GM23338 (cell line): ENCODE measurements at regions not wholly inside any gene's neighbourhood (a gene's known extent, or its start where the extent isn't known, plus 50 kb on each side); places are given as distances from the start of the nearest gene placed in this dataset.

Experiments
- ATAC-seq: fragments of 200-7000 bp; cut with Tn5 transposase; 3 replicates; pipeline ENCODE4 v1.9.1; 2020
- DNase-seq: peaks from one replicate; pipeline ENCODE4 v3.0.0-alpha.2; 2015; ENCODE audit warnings: low spot score
- H2AFZ ChIP-seq: fragments of 200-600 bp; sonication (generic); 2 replicates; pipeline ENCODE4 v1.8.0; 2016; ENCODE audit warnings: antibody characterized with exemption, mild to moderate bottlenecking, moderate library complexity
- H3F3A ChIP-seq: fragments of 200-600 bp; sonication (generic); replicated peaks from 2 replicates; pipeline ENCODE4 v1.8.0; 2017; ENCODE audit warnings: antibody characterized with exemption, mixed run types, low read depth
- H3K27ac ChIP-seq: fragments of 200-600 bp; sonication (generic); 2 replicates; pipeline ENCODE4 v1.6.1; 2016; ENCODE audit warnings: low read depth
- H3K27me3 ChIP-seq: fragments of 200-600 bp; sonication (generic); 2 replicates; pipeline ENCODE4 v1.8.0; 2016; ENCODE audit warnings: mild to moderate bottlenecking, mixed run types, moderate library complexity; ENCODE audit not compliant: insufficient read depth
- H3K36me3 ChIP-seq: fragments of 200-600 bp; sonication (generic); 2 replicates; pipeline ENCODE4 v1.8.0; 2016; ENCODE audit warnings: mild to moderate bottlenecking; ENCODE audit not compliant: insufficient read depth
- H3K4me1 ChIP-seq: fragments of 200-600 bp; sonication (generic); 2 replicates; pipeline ENCODE4 v1.8.0; 2016; ENCODE audit warnings: mild to moderate bottlenecking, moderate library complexity; ENCODE audit not compliant: insufficient read depth
- H3K4me2 ChIP-seq: fragments of 200-600 bp; sonication (generic); 2 replicates; pipeline ENCODE4 v1.7.1; 2017; ENCODE audit warnings: mixed run types
- H3K4me3 ChIP-seq: fragments of 200-600 bp; sonication (generic); 2 replicates; pipeline ENCODE4 v1.6.1; 2016; ENCODE audit warnings: mixed run types
- H3K79me2 ChIP-seq: fragments of 200-600 bp; sonication (generic); replicated peaks from 2 replicates; pipeline ENCODE4 v1.8.0; 2017; ENCODE audit warnings: mild to moderate bottlenecking; ENCODE audit not compliant: insufficient read depth
- H3K9me2 ChIP-seq: fragments of 200-600 bp; sonication (generic); 2 replicates; pipeline ENCODE4 v1.8.0; 2017; ENCODE audit not compliant: insufficient read depth
- H4K20me1 ChIP-seq: fragments of 200-600 bp; sonication (generic); replicated peaks from 2 replicates; pipeline ENCODE4 v1.8.0; 2017; ENCODE audit warnings: mild to moderate bottlenecking; ENCODE audit not compliant: insufficient read depth
- H3K27ac Mint-ChIP-seq: 2 replicates; pipeline ENCODE4 v1.8.0; 2020; ENCODE audit warnings: inconsistent platforms, mild to moderate bottlenecking, moderate library complexity, mixed read lengths
- H3K27me3 Mint-ChIP-seq: 3 replicates; pipeline ENCODE4 v1.8.0; 2022; ENCODE audit warnings: low read depth, mild to moderate bottlenecking, moderate library complexity, mixed read lengths, inconsistent platforms; ENCODE audit not compliant: insufficient read depth, poor library complexity
- H3K36me3 Mint-ChIP-seq: 3 replicates; pipeline ENCODE4 v1.8.0; 2021; ENCODE audit warnings: low read depth, mild to moderate bottlenecking, inconsistent platforms, moderate library complexity, mixed read lengths
- H3K4me1 Mint-ChIP-seq: 3 replicates; pipeline ENCODE4 v1.8.0; 2020; ENCODE audit warnings: mild to moderate bottlenecking, inconsistent platforms, mixed read lengths
- H3K4me3 Mint-ChIP-seq: 3 replicates; pipeline ENCODE4 v1.8.0; 2021; ENCODE audit warnings: moderate library complexity, mild to moderate bottlenecking, inconsistent platforms, mixed read lengths
- H3K9me3 Mint-ChIP-seq: 3 replicates; pipeline ENCODE4 v1.8.0; 2020; ENCODE audit warnings: moderate library complexity, mild to moderate bottlenecking, inconsistent platforms, mixed read lengths
- CREB1 ChIP-seq: fragments of 250-450 bp; sonication (Bioruptor Pico); IDR thresholded peaks from 2 replicates; pipeline ENCODE4 v1.5.0; 2020; ENCODE audit warnings: low read depth, mild to moderate bottlenecking, moderate library complexity
- EZH2 ChIP-seq: fragments of 200-600 bp; sonication (generic); IDR thresholded peaks from one replicate; pipeline ENCODE4 v1.8.0; 2017; ENCODE audit warnings: antibody characterized with exemption, mild to moderate bottlenecking, low read depth; ENCODE audit not compliant: unreplicated experiment
- JUNB ChIP-seq: IDR thresholded peaks from one replicate; pipeline ENCODE4 v1.6.1; 2016; ENCODE audit warnings: antibody characterized with exemption; ENCODE audit not compliant: unreplicated experiment
- STAT1 ChIP-seq: IDR thresholded peaks from one replicate; pipeline ENCODE4 v1.6.1; 2016; ENCODE audit warnings: antibody characterized with exemption; ENCODE audit not compliant: unreplicated experiment
- ZNF114 ChIP-seq: fragments of 250-450 bp; sonication (Bioruptor Pico); IDR thresholded peaks from 2 replicates; pipeline ENCODE4 v1.5.0; 2020; ENCODE audit warnings: mild to moderate bottlenecking, moderate library complexity
- ZNF331 ChIP-seq: fragments of 250-450 bp; sonication (Bioruptor Pico); IDR thresholded peaks from 2 replicates; pipeline ENCODE4 v1.5.0; 2020; ENCODE audit warnings: low read depth, mild to moderate bottlenecking, moderate library complexity
- TF ChIP-seq, protein P1 (sequence below), 2 experiments: fragments of 200-600 bp in 1 of 2; sonication (generic) in 1 of 2; conservative IDR thresholded peaks; 2 replicates each; pipeline versions ENCODE4 v1.5.1 to v1.6.1; 2016 to 2017; ENCODE audit warnings: antibody characterized with exemption in 2 of 2, low read depth in 2 of 2, mild to moderate bottlenecking in 2 of 2, moderate library complexity in 1 of 2
- TF ChIP-seq, protein P2 (sequence below): IDR thresholded peaks from one replicate; pipeline ENCODE4 v1.6.1; 2018; ENCODE audit warnings: antibody characterized with exemption; ENCODE audit not compliant: unreplicated experiment
- TF ChIP-seq, protein P3 (sequence below): IDR thresholded peaks from 2 replicates; pipeline ENCODE4 v1.6.1; 2016; ENCODE audit warnings: antibody characterized with exemption

DNA sequence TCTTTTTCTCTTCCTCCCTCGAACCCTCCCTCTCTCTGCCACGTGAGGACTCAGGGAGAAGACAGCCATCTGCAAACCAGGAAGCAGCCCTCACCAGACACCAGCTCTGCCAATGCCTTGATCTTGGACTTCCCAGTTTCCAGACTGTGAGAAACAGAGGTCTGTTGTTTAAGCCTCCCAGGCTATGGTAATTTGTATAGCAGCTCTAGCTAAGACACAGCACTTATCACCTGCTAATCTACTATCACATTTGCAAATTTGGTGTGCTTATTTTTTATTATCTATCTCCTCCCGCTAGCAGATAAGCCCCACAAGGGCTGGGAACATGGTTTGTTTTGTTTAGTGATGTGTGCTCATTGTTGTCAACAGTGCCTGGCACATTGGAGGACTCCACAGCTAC is 124.8 kb upstream of the OPCML start:
- Histone ChIP-seq H3K4me3 (no peak overlapping the region), H3K4me2 (no peak overlapping the region), H4K20me1 (no peaks in the 10 kb centered on the region), H3K4me1 (peaks cover 28% of the 10 kb centered on the region), H3K79me2 (no peaks in the 10 kb centered on the region), H3K36me3 (no peaks in the 10 kb centered on the region; the same call in 1 of the 2 replicates), H3K9me2 (0 out of 2 replicates have a peak, but pooled peaks cover 4% of the 10 kb centered on the region), H3K27ac (no peak overlapping the region), H3K27me3 (no peaks in the 10 kb centered on the region), H3F3A (no peaks in the 10 kb centered on the region), H2AFZ (no peak overlapping the region)
- no peak for ATAC-seq
- Mint-ChIP-seq H3K4me3 (no peak overlapping the region), H3K9me3 (no peaks in the 10 kb centered on the region), H3K27me3 (peaks cover 3% of the 10 kb centered on the region), H3K4me1 (peaks cover 44% of the 10 kb centered on the region), H3K36me3 (no peaks in the 10 kb centered on the region), H3K27ac (no peak overlapping the region)
- TF ChIP-seq ZNF114 (CRISPR knock-in tag) (no peak), EZH2 (no peak), JUNB (no peak), CREB1 (CRISPR knock-in tag) (no peak)
- TF ChIP-seq, protein P1, sequence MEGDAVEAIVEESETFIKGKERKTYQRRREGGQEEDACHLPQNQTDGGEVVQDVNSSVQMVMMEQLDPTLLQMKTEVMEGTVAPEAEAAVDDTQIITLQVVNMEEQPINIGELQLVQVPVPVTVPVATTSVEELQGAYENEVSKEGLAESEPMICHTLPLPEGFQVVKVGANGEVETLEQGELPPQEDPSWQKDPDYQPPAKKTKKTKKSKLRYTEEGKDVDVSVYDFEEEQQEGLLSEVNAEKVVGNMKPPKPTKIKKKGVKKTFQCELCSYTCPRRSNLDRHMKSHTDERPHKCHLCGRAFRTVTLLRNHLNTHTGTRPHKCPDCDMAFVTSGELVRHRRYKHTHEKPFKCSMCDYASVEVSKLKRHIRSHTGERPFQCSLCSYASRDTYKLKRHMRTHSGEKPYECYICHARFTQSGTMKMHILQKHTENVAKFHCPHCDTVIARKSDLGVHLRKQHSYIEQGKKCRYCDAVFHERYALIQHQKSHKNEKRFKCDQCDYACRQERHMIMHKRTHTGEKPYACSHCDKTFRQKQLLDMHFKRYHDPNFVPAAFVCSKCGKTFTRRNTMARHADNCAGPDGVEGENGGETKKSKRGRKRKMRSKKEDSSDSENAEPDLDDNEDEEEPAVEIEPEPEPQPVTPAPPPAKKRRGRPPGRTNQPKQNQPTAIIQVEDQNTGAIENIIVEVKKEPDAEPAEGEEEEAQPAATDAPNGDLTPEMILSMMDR (conservative IDR thresholded peaks at IDR 0.05; ENCODE audit: low read depth in 2 of 2): no peak
- TF ChIP-seq, protein P2, sequence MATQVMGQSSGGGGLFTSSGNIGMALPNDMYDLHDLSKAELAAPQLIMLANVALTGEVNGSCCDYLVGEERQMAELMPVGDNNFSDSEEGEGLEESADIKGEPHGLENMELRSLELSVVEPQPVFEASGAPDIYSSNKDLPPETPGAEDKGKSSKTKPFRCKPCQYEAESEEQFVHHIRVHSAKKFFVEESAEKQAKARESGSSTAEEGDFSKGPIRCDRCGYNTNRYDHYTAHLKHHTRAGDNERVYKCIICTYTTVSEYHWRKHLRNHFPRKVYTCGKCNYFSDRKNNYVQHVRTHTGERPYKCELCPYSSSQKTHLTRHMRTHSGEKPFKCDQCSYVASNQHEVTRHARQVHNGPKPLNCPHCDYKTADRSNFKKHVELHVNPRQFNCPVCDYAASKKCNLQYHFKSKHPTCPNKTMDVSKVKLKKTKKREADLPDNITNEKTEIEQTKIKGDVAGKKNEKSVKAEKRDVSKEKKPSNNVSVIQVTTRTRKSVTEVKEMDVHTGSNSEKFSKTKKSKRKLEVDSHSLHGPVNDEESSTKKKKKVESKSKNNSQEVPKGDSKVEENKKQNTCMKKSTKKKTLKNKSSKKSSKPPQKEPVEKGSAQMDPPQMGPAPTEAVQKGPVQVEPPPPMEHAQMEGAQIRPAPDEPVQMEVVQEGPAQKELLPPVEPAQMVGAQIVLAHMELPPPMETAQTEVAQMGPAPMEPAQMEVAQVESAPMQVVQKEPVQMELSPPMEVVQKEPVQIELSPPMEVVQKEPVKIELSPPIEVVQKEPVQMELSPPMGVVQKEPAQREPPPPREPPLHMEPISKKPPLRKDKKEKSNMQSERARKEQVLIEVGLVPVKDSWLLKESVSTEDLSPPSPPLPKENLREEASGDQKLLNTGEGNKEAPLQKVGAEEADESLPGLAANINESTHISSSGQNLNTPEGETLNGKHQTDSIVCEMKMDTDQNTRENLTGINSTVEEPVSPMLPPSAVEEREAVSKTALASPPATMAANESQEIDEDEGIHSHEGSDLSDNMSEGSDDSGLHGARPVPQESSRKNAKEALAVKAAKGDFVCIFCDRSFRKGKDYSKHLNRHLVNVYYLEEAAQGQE: no peak
- DNase-seq: no peak

DNA sequence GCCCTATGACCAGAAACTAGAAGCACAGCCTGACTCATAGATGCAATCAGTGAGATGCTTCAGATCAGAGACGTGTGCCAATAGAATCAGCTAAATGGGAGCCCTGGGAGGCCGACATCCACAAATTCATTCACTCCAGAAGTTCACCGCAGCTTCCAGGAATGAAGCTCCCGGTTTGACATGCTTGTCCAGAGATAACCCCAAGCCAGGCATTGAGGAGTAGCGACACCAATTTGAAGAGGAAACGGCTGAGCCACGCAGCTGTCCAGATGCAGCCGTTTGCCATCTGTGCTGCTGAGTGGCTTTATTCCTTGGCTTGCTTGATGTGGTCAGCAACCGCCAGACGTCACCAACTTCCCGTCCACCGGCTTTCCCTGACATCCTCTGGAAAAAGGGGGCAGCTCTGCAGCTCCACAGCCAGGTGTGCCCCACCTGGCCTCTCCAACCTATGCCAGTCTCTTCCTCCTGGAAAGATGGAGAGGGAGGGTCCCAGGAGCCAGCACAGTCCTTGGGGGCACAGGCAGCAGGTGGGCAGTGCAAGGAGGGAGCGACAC is 123.9 kb upstream of the OPCML start:
- Histone ChIP-seq H2AFZ (no peak overlapping the region), H3K27me3 (no peaks in the 10 kb centered on the region), H4K20me1 (no peaks in the 10 kb centered on the region), H3K4me1 (peaks cover 22% of the 10 kb centered on the region), H3K4me3 (no peak overlapping the region), H3K79me2 (no peaks in the 10 kb centered on the region), H3F3A (no peaks in the 10 kb centered on the region), H3K4me2 (no peak overlapping the region), H3K9me2 (0 out of 2 replicates have a peak, but pooled peaks cover 4% of the 10 kb centered on the region), H3K27ac (no peak overlapping the region), H3K36me3 (no peaks in the 10 kb centered on the region; the same call in 1 of the 2 replicates)
- peaks cover 3% of the 10 kb centered on the region for H3K27me3 Mint-ChIP-seq
- H3K4me3 Mint-ChIP-seq: no peak overlapping the region
- peaks cover 43% of the 10 kb centered on the region for H3K4me1 Mint-ChIP-seq
- no peak overlapping the region for H3K27ac Mint-ChIP-seq
- no peak for ATAC-seq
- no peaks in the 10 kb centered on the region for H3K36me3 Mint-ChIP-seq
- DNase-seq: no peak
- no peak for TF ChIP-seq CREB1 (CRISPR knock-in tag)
- no peak for TF ChIP-seq ZNF114 (CRISPR knock-in tag)
- no peak for TF ChIP-seq STAT1
- no peak for TF ChIP-seq ZNF331 (CRISPR knock-in tag)
- TF ChIP-seq JUNB: no peak
- TF ChIP-seq, protein P1 (conservative IDR thresholded peaks at IDR 0.05; ENCODE audit: low read depth in 2 of 2): no peak
- TF ChIP-seq EZH2: no peak
- TF ChIP-seq, protein P3, sequence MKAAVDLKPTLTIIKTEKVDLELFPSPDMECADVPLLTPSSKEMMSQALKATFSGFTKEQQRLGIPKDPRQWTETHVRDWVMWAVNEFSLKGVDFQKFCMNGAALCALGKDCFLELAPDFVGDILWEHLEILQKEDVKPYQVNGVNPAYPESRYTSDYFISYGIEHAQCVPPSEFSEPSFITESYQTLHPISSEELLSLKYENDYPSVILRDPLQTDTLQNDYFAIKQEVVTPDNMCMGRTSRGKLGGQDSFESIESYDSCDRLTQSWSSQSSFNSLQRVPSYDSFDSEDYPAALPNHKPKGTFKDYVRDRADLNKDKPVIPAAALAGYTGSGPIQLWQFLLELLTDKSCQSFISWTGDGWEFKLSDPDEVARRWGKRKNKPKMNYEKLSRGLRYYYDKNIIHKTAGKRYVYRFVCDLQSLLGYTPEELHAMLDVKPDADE: no peak
- no peaks in the 10 kb centered on the region for H3K9me3 Mint-ChIP-seq
